ENCODE measurements at regions not wholly inside any gene's neighbourhood (a gene's known extent, or its start where the extent isn't known, plus 50 kb on each side); places are given as distances from the start of the nearest gene placed in this dataset.

DNA sequence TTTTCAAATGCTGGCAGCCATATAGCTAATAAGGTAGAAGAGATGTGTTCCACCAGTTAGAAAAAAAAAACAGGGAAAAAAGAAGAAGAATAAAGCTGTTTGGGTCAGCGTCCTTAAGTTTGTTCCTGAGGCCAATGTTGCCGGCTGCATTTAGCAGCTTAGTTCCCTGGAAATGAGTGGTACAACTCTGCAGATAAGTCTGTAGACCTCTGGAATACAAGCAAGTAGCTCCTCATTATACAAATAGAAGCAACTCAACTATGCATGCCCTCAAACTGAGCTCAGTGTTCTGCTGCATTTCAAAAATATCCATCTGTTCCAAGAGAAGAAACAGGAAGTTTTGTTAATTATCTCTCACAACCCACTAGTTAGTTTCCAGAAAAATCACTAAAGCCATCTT lies 181.2 kb upstream of the PKN2 start:
- TF ChIP-seq CTCF (conservative IDR thresholded peaks at IDR 0.05 in 1 of 2, IDR thresholded peaks at IDR 0.05 in 1 of 2; ENCODE audit: low read depth in 1 of 2, low read length in 2 of 2): no peak
- no peak for TF ChIP-seq EZH2 (IDR thresholded peaks at IDR 0.05; ENCODE audit: low read length, missing control alignments)

All from fibroblast of lung (primary cell).